ENCODE measurements at regions not wholly inside any gene's neighbourhood (a gene's known extent, or its start where the extent isn't known, plus 50 kb on each side); places are given as distances from the start of the nearest gene placed in this dataset.

GRCh38 chr14:98700748-98701147, 571.2 kb downstream of the BCL11B start:
- Histone ChIP-seq H3K27me3 (no peaks in the 10 kb centered on the region), H3K4me1 (no peaks in the 10 kb centered on the region), H3K4me3 (no peak overlapping the region), H3K27ac (no peak overlapping the region), H3K9me3 (no peaks in the 10 kb centered on the region), H3K36me3 (no peaks in the 10 kb centered on the region)
- TF ChIP-seq, protein P1, sequence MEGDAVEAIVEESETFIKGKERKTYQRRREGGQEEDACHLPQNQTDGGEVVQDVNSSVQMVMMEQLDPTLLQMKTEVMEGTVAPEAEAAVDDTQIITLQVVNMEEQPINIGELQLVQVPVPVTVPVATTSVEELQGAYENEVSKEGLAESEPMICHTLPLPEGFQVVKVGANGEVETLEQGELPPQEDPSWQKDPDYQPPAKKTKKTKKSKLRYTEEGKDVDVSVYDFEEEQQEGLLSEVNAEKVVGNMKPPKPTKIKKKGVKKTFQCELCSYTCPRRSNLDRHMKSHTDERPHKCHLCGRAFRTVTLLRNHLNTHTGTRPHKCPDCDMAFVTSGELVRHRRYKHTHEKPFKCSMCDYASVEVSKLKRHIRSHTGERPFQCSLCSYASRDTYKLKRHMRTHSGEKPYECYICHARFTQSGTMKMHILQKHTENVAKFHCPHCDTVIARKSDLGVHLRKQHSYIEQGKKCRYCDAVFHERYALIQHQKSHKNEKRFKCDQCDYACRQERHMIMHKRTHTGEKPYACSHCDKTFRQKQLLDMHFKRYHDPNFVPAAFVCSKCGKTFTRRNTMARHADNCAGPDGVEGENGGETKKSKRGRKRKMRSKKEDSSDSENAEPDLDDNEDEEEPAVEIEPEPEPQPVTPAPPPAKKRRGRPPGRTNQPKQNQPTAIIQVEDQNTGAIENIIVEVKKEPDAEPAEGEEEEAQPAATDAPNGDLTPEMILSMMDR (IDR thresholded peaks at IDR 0.05): no peak
- DNase-seq: no peak
- intact Hi-C loops (cut with DNase I; ENCODE audit: low total_unique reads): no loop called here

GRCh38 chr14:98701377-98701776, 570.6 kb downstream of the BCL11B start:
- TF ChIP-seq, protein P1 (IDR thresholded peaks at IDR 0.05): no peak
- H3K9me3 ChIP-seq: no peaks in the 10 kb centered on the region

DNA sequence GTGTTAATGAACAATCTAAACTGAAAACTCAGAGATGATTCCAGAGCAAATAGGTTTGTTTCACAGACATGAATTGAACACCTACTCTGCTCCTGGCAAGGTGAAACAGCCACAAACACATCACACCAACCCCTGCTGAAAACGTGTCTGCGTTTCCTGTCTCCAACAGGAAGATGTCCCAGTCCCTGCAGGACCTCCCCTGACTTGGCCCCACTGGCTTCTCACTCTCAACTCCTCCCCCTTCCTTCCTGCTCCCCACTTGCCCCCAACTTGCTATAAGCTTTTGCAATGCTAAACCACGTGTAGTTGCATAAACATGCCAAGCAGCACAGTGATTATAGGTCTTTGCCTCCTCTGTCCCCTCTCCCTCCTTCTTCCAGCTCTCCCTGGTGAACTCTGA, 567.6 kb downstream of the BCL11B start:
- intact Hi-C loops (cut with DNase I; ENCODE audit: low total_unique reads): no loop called here
- H3K4me1 ChIP-seq: no peaks in the 10 kb centered on the region
- TF ChIP-seq, protein P1 (IDR thresholded peaks at IDR 0.05): no peak

More at GRCh38 chr14:98701377-98701776, 570.6 kb downstream of the BCL11B start:
- intact Hi-C loops (cut with DNase I; ENCODE audit: low total_unique reads): no loop called here
- H3K36me3 ChIP-seq: no peaks in the 10 kb centered on the region
- no peak overlapping the region for H3K4me3 ChIP-seq
- no peaks in the 10 kb centered on the region for H3K4me1 ChIP-seq
- DNase-seq: no peak
- no peaks in the 10 kb centered on the region for H3K27me3 ChIP-seq
- no peak overlapping the region for H3K27ac ChIP-seq

DNA sequence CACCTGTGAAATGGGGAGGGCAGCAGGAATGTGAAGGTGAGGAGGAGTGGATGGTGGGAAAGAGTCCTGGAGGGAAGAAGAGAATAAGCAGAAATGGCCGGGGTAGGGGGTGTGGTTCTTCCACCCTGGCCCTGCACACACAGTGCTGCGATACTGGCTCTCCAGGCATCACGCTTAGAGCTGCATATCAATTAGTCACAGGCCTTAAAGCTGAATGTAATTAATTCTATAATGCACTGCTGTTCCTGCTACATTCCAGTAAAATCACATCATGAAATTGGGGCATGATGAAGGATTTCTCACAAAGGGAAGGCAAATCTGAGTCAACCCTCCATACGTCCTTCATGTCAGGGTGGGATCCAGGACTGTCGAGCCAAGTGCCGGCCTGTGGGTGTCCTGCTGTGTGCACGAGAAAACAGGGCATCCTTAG, 566.1 kb downstream of the BCL11B start:
- no peaks in the 10 kb centered on the region for H3K4me1 ChIP-seq
- TF ChIP-seq, protein P1 (IDR thresholded peaks at IDR 0.05): no peak
- no peaks in the 10 kb centered on the region for H3K9me3 ChIP-seq
- H3K36me3 ChIP-seq: no peaks in the 10 kb centered on the region
- no peaks in the 10 kb centered on the region for H3K27me3 ChIP-seq
- intact Hi-C loops (cut with DNase I; ENCODE audit: low total_unique reads): no loop called here
- H3K4me3 ChIP-seq: no peak overlapping the region
- no peak overlapping the region for H3K27ac ChIP-seq
- DNase-seq: no peak

More for the DNA sequence above, 567.6 kb downstream of the BCL11B start:
- no peak overlapping the region for H3K27ac ChIP-seq
- H3K4me3 ChIP-seq: no peak overlapping the region
- no peaks in the 10 kb centered on the region for H3K9me3 ChIP-seq
- no peaks in the 10 kb centered on the region for H3K27me3 ChIP-seq
- no peaks in the 10 kb centered on the region for H3K36me3 ChIP-seq
- DNase-seq: no peak

- TF ChIP-seq, protein P1 (IDR thresholded peaks at IDR 0.05): no peak
Observed at GRCh38 chr14:98707522-98707921, 564.5 kb downstream of the BCL11B start.

DNA sequence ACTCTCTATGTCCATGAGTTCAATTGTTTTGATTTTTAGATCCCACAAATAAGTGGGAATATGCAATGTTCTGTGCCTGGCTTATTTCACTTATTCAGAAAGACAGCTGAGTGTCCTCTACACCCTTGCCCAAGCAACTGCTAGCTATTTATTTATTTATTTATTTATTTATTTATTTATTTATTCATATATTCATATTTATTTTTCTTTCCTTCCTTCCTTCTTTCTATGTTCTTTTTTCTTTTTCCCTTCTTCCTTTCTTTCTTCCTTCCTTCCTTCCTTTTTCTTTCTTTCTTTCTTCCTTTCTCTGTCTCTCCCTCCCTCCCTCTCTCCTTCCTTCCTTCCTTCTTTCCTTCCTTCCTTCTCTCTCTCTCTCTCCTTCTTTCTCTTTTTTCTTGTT, 563.4 kb downstream of the BCL11B start:
- intact Hi-C loops (cut with DNase I; ENCODE audit: low total_unique reads): no loop called here
- H3K9me3 ChIP-seq: no peaks in the 10 kb centered on the region
- TF ChIP-seq, protein P1 (IDR thresholded peaks at IDR 0.05): no peak
- H3K36me3 ChIP-seq: no peaks in the 10 kb centered on the region
- no peaks in the 10 kb centered on the region for H3K27me3 ChIP-seq
- H3K4me3 ChIP-seq: no peak overlapping the region
- no peak for DNase-seq
- H3K27ac ChIP-seq: no peak overlapping the region
- no peaks in the 10 kb centered on the region for H3K4me1 ChIP-seq

More at GRCh38 chr14:98707522-98707921, 564.5 kb downstream of the BCL11B start:
- intact Hi-C loops (cut with DNase I; ENCODE audit: low total_unique reads): no loop called here
- H3K27me3 ChIP-seq: no peaks in the 10 kb centered on the region
- no peaks in the 10 kb centered on the region for H3K4me1 ChIP-seq
- H3K27ac ChIP-seq: no peak overlapping the region
- no peaks in the 10 kb centered on the region for H3K9me3 ChIP-seq
- no peaks in the 10 kb centered on the region for H3K36me3 ChIP-seq
- DNase-seq: no peak
- no peak overlapping the region for H3K4me3 ChIP-seq
